HCT116 (cell line): ENCODE measurements at regions not wholly inside any gene's neighbourhood (a gene's known extent, or its start where the extent isn't known, plus 50 kb on each side); places are given as distances from the start of the nearest gene placed in this dataset.

Experiments
- ATAC-seq: fragments of 200-7000 bp; cut with Tn5 transposase; 2 replicates; pipeline ENCODE4 v1.9.1; 2020; ENCODE audit warnings: mild to moderate bottlenecking, moderate library complexity
- BruUV-seq: library from RNA; stranded (reverse); fragments of 400-500 nt; replicated peaks from 2 replicates; lab custom pipeline; 2021; lab: Mats Ljungman, UMichigan
- CTCF ChIA-PET: fragments of 300-600 bp; sonication (Branson Sonifier 250); formaldehyde crosslinking; loops from one replicate; lab custom pipeline; 2021; ENCODE audit warnings: antibody characterized with exemption; lab: Charles Lee
- POLR2A ChIA-PET: fragments of 300-600, 350-600 bp; sonication (Branson Sonifier 250); formaldehyde crosslinking; loops from one replicate; lab custom pipeline; 2021; ENCODE audit warnings: antibody characterized with exemption; lab: Charles Lee
- RAD21 ChIA-PET, 2 experiments: fragments of 300-600 bp; sonication (Branson Sonifier 250); formaldehyde crosslinking; loops; one replicate each; lab custom pipeline; 2023; ENCODE audit warnings: low total read pairs in 2 of 2; ENCODE audit not compliant: uncharacterized antibody in 2 of 2, unreplicated experiment in 2 of 2, low non-redundant PET in 1 of 2; lab: Charles Lee
- DNase-seq: peaks from one replicate; pipeline ENCODE4 v3.0.0-alpha.2; 2010; ENCODE audit warnings: low read depth, low spot score
- H2AFZ ChIP-seq: fragments of 200-600 bp; shearing (Covaris generic), sonication (generic); 2 replicates; pipeline ENCODE4 v1.6.1; 2017; ENCODE audit warnings: low read depth, mixed run types, mixed read lengths, antibody characterized with exemption, low read length; ENCODE audit not compliant: poor library complexity, severe bottlenecking
- H3K27ac ChIP-seq: 2 replicates; pipeline ENCODE4 v1.5.1; 2012; ENCODE audit warnings: low read depth, low read length
- H3K27me3 ChIP-seq: fragments of 200-600 bp; sonication (generic); 2 replicates; pipeline ENCODE4 v1.6.1; 2016; ENCODE audit warnings: mixed run types, low read length, mixed read lengths; ENCODE audit not compliant: insufficient read depth
- H3K36me3 ChIP-seq, 2 experiments: fragments of 200-500 bp in 1 of 2; fragments of 200-600 bp in 1 of 2; sonication (Bioruptor generic) in 1 of 2; sonication (generic) in 1 of 2; 2 replicates each; pipeline versions ENCODE4 v1.5.1 to v1.6.1; 2014 to 2016; ENCODE audit warnings: low read length in 2 of 2, inconsistent platforms in 1 of 2, mixed read lengths in 1 of 2, mixed run types in 1 of 2; ENCODE audit not compliant: insufficient read depth in 2 of 2, control insufficient read depth in 1 of 2
- H3K4me1 ChIP-seq, 2 experiments: fragments of 200-600 bp in 1 of 2; sonication (generic) in 1 of 2; 2 replicates each; pipeline versions ENCODE4 v1.5.1 to v1.6.1; 2012 to 2017; ENCODE audit warnings: low read length in 2 of 2, inconsistent platforms in 1 of 2, mild to moderate bottlenecking in 1 of 2, mixed read lengths in 1 of 2, mixed run types in 1 of 2, moderate library complexity in 1 of 2; ENCODE audit not compliant: insufficient read depth in 2 of 2, control insufficient read depth in 1 of 2
- H3K4me2 ChIP-seq: fragments of 200-600 bp; sonication (generic); 2 replicates; pipeline ENCODE4 v1.6.1; 2017; ENCODE audit warnings: mixed run types, low read length, mixed read lengths
- H3K4me3 ChIP-seq, 2 experiments: fragments of 200-600 bp in 1 of 2; sonication (generic) in 1 of 2; replicated peaks in 1 of 2; 2 replicates each; pipeline ENCODE4 v1.5.1; 2011 to 2016; ENCODE audit warnings: low read length in 2 of 2, control low read depth in 1 of 2, low read depth in 1 of 2, mild to moderate bottlenecking in 1 of 2, mixed read lengths in 1 of 2, mixed run types in 1 of 2
- H3K79me2 ChIP-seq: fragments of 200-600 bp; sonication (generic); 2 replicates; pipeline ENCODE4 v1.6.1; 2017; ENCODE audit warnings: mild to moderate bottlenecking, mixed run types, low read length, moderate library complexity, mixed read lengths; ENCODE audit not compliant: insufficient read depth
- H3K9ac ChIP-seq: fragments of 200-600 bp; sonication (generic); 2 replicates; pipeline ENCODE4 v1.6.1; 2016; ENCODE audit warnings: low read length, mixed read lengths
- H3K9me2 ChIP-seq: fragments of 200-600 bp; sonication (generic), shearing (Covaris generic); 2 replicates; pipeline ENCODE4 v1.6.1; 2017; ENCODE audit warnings: mixed run types, mild to moderate bottlenecking, moderate library complexity; ENCODE audit not compliant: insufficient read depth
- H3K9me3 ChIP-seq, 2 experiments: fragments of 200-500 bp in 1 of 2; fragments of 200-600 bp in 1 of 2; sonication (Bioruptor generic) in 1 of 2; sonication (generic) in 1 of 2; 2 replicates each; pipeline ENCODE4 v1.6.1; 2014 to 2017; ENCODE audit warnings: low read length in 2 of 2, mixed read lengths in 2 of 2, inconsistent platforms in 1 of 2, low read depth in 1 of 2, mild to moderate bottlenecking in 1 of 2, mixed run types in 1 of 2, moderate library complexity in 1 of 2; ENCODE audit not compliant: control insufficient read depth in 1 of 2, insufficient read depth in 1 of 2
- H4K20me1 ChIP-seq: fragments of 200-600 bp; sonication (generic), shearing (Covaris generic); 2 replicates; pipeline ENCODE4 v1.6.1; 2017; ENCODE audit warnings: mixed run types, mild to moderate bottlenecking, moderate library complexity; ENCODE audit not compliant: insufficient read depth
- ATF3 ChIP-seq: IDR thresholded peaks from 2 replicates; pipeline ENCODE4 v1.6.1; 2012
- CBX3 ChIP-seq: IDR thresholded peaks from 2 replicates; pipeline ENCODE4 v1.6.1; 2012; ENCODE audit warnings: low read depth
- CEBPB ChIP-seq: IDR thresholded peaks from 2 replicates; pipeline ENCODE4 v1.6.1; 2012; ENCODE audit warnings: low read depth
- EGR1 ChIP-seq: IDR thresholded peaks from 2 replicates; pipeline ENCODE4 v1.6.1; 2012; ENCODE audit warnings: low read depth
- ELF1 ChIP-seq: IDR thresholded peaks from 2 replicates; pipeline ENCODE4 v1.6.1; 2012; ENCODE audit warnings: low read depth, borderline replicate concordance
- JUND ChIP-seq: IDR thresholded peaks from 2 replicates; pipeline ENCODE4 v1.6.1; 2012
- MAX ChIP-seq: IDR thresholded peaks from 2 replicates; pipeline ENCODE4 v1.6.1; 2012
- POLR2A ChIP-seq: IDR thresholded peaks from 2 replicates; pipeline ENCODE4 v1.7.0; 2011; ENCODE audit warnings: borderline replicate concordance; ENCODE audit not compliant: insufficient read depth, insufficient read length; ENCODE audit errors: extremely low read depth
- POLR2AphosphoS5 ChIP-seq: IDR thresholded peaks from 2 replicates; pipeline ENCODE4 v1.6.1; 2011; ENCODE audit warnings: mild to moderate bottlenecking, low read depth, low read length, moderate library complexity
- RAD21 ChIP-seq: IDR thresholded peaks from 2 replicates; pipeline ENCODE4 v1.6.1; 2012; ENCODE audit warnings: low read depth, mild to moderate bottlenecking
- REST ChIP-seq: IDR thresholded peaks from 2 replicates; pipeline ENCODE4 v1.6.1; 2012; ENCODE audit warnings: low read depth
- SIN3A ChIP-seq: IDR thresholded peaks from 2 replicates; pipeline ENCODE4 v1.6.1; 2012; ENCODE audit warnings: low read depth
- SP1 ChIP-seq: IDR thresholded peaks from 2 replicates; pipeline ENCODE4 v1.6.1; 2012; ENCODE audit warnings: low read depth
- TCF7L2 ChIP-seq: IDR thresholded peaks from 2 replicates; pipeline ENCODE4 v1.7.0; 2011; ENCODE audit warnings: borderline replicate concordance, inconsistent platforms; ENCODE audit not compliant: insufficient read depth, insufficient read length; ENCODE audit errors: extremely low read depth
- YY1 ChIP-seq: IDR thresholded peaks from 2 replicates; pipeline ENCODE4 v1.6.1; 2011; ENCODE audit warnings: low read length, low read depth, moderate library complexity, mild to moderate bottlenecking; ENCODE audit not compliant: insufficient replicate concordance; ENCODE audit errors: extremely low read depth
- ZFX ChIP-seq: fragments of 450-650 bp; IDR thresholded peaks from 2 replicates; pipeline ENCODE4 v1.6.1; 2017
- ZNF274 ChIP-seq: fragments of 200-500 bp; sonication (Bioruptor generic); IDR thresholded peaks from 2 replicates; pipeline ENCODE4 v1.6.1; 2014; ENCODE audit warnings: mild to moderate bottlenecking, low read depth, low read length, inconsistent platforms
- intact Hi-C: fragments of 100-400 bp; cut with micrococcal nuclease; formaldehyde crosslinking; loops from 2 replicates; pipeline ENCODE4 v1.10.0; 2022

DNA sequence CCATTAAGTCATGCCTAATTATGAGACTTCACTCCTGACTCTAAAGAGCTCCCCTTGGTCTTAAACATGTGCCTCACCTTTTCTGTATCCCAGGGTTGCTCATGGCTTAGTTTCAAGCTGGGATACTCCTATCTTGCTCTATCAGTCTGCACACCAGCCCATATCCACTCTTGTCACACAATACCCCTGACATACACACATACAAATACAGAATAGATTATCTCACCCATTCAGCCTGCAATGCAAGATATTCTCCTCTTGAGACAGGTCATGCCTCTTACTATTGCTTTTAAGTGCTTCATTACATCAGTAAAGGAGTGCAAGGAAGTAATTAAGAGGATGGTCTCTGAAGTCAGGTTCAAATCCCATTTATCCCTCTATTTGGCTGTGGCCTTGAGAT is 587.3 kb downstream of the IGSF11 start:
- H3K4me2 ChIP-seq: no peak overlapping the region

More for the DNA sequence above, 587.3 kb downstream of the IGSF11 start:
- ATAC-seq (no peak), DNase-seq (no peak)
- Histone ChIP-seq H3K27me3 (no peaks in the 10 kb centered on the region), H3K4me3 (no peak overlapping the region), H4K20me1 (no peaks in the 10 kb centered on the region), H2AFZ (no peak overlapping the region), H3K27ac (no peak overlapping the region), H3K36me3 (no peaks in the 10 kb centered on the region), H3K4me1 (no peaks in the 10 kb centered on the region), H3K9me2 (no peaks in the 10 kb centered on the region), H3K9me3 (no peaks in the 10 kb centered on the region), H3K9ac (no peak overlapping the region), H3K79me2 (no peaks in the 10 kb centered on the region)
- RAD21 ChIA-PET: no interaction called here
- CTCF ChIA-PET: no interaction called here
- POLR2A ChIA-PET: no interaction called here
- BruUV-seq: no TSS peak
- intact Hi-C loops: no loop called here
- TF ChIP-seq RAD21 (no peak), MAX (no peak), REST (no peak), POLR2A (no peak), YY1 (no peak), SIN3A (no peak), EGR1 (no peak), CBX3 (no peak), JUND (no peak), SP1 (no peak), ZFX (no peak), ZNF274 (no peak), ATF3 (no peak), TCF7L2 (no peak), ELF1 (no peak), POLR2AphosphoS5 (no peak), CEBPB (no peak)
